OCI-LY7 (cell line): ENCODE measurements at regions not wholly inside any gene's neighbourhood (a gene's known extent, or its start where the extent isn't known, plus 50 kb on each side); places are given as distances from the start of the nearest gene placed in this dataset.

Experiments
- EZH2phosphoT487 ChIP-seq: fragments of 200-600 bp; sonication (generic); IDR thresholded peaks from 2 replicates; pipeline ENCODE4 v1.6.1; 2018; ENCODE audit warnings: low read depth, borderline replicate concordance, mild to moderate bottlenecking, mixed run types, antibody characterized with exemption, low read length, moderate library complexity, mixed read lengths
- TF ChIP-seq, protein P1 (sequence below): fragments of 200-600 bp; sonication (generic); conservative IDR thresholded peaks from 2 replicates; pipeline ENCODE4 v1.5.1; 2014; ENCODE audit warnings: mild to moderate bottlenecking, antibody characterized with exemption, low read length, moderate library complexity, mixed read lengths

DNA sequence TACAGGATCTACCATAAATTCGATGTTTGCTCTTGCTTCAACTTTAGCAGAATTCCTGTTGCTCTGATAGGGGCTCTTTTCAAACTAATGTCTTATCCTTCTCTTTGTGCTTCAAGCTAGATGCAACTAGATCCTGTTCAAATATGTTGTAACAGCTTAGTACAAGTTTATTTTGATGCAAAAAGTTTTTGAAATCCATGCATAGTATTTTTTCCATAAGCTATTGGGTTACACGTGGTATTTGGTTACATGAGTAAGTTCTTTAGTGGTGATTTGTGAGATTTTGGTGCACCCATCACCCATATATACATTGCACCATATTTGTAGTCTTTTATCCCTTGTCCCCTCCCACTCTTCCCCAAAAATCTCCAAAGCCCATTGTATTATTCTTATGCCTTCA is 907.7 kb downstream of the LTN1 start:
- TF ChIP-seq, protein P1, sequence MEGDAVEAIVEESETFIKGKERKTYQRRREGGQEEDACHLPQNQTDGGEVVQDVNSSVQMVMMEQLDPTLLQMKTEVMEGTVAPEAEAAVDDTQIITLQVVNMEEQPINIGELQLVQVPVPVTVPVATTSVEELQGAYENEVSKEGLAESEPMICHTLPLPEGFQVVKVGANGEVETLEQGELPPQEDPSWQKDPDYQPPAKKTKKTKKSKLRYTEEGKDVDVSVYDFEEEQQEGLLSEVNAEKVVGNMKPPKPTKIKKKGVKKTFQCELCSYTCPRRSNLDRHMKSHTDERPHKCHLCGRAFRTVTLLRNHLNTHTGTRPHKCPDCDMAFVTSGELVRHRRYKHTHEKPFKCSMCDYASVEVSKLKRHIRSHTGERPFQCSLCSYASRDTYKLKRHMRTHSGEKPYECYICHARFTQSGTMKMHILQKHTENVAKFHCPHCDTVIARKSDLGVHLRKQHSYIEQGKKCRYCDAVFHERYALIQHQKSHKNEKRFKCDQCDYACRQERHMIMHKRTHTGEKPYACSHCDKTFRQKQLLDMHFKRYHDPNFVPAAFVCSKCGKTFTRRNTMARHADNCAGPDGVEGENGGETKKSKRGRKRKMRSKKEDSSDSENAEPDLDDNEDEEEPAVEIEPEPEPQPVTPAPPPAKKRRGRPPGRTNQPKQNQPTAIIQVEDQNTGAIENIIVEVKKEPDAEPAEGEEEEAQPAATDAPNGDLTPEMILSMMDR: no peak
- TF ChIP-seq EZH2phosphoT487: no peak
